ENCODE measurements at regions not wholly inside any gene's neighbourhood (a gene's known extent, or its start where the extent isn't known, plus 50 kb on each side); places are given as distances from the start of the nearest gene placed in this dataset.
"Not testable (repeated sequence)": the region's sequence is repeated elsewhere in the genome, so short reads cannot be mapped to it uniquely, and the experiment has no call there.

- DNase-seq (ENCODE audit: insufficient read length, low spot score) (no peak), FAIRE-seq (no peak)
These were observed 141.3 kb upstream of the CENPW start for GRCh38 chr6:126198631-126199030.

- no peak for FAIRE-seq
- DNase-seq (ENCODE audit: insufficient read length, low spot score) = no peak
These were observed 140.4 kb upstream of the CENPW start for GRCh38 chr6:126199466-126199865.

- FAIRE-seq = no peak
These were observed 137.2 kb upstream of the CENPW start for GRCh38 chr6:126202707-126203106.

GRCh38 chr6:126204126-126204525, 135.8 kb upstream of the CENPW start:
- FAIRE-seq (no peak), DNase-seq (ENCODE audit: insufficient read length, low spot score) (no peak)

More at GRCh38 chr6:126202707-126203106, 137.2 kb upstream of the CENPW start:
- DNase-seq (ENCODE audit: insufficient read length, low spot score) = no peak

DNA sequence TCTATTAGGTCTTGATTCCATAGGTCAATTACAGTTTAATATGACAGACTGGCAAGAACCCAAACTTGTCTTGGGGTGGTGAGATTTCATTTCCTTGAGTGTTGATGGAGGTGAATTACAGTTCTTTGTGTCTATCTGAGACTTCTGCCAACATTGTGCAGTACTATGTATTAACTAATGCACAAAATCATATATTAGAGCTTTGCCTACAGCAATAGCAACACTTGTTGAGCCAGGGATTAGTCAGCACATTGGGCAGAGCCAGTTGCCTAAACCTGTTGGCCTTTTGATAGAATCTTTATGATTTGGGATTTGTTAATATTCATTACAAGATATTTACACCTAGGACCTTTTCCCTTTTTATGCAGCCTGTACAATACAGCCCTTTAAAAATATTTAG, 135.3 kb upstream of the CENPW start:
- no peak for FAIRE-seq
- no peak for DNase-seq (ENCODE audit: insufficient read length, low spot score)

GRCh38 chr6:126206504-126207246, 133.2 kb upstream of the CENPW start:
- DNase-seq (ENCODE audit: insufficient read length, low spot score) = no peak
- FAIRE-seq = no peak

GRCh38 chr6:126210398-126211075, 129.4 kb upstream of the CENPW start:
- DNase-seq (ENCODE audit: insufficient read length, low spot score) (no peak), FAIRE-seq (no peak)

- FAIRE-seq = no peak
- DNase-seq (ENCODE audit: insufficient read length, low spot score) = no peak
These were observed 122.4 kb upstream of the CENPW start for GRCh38 chr6:126217497-126217896.

DNA sequence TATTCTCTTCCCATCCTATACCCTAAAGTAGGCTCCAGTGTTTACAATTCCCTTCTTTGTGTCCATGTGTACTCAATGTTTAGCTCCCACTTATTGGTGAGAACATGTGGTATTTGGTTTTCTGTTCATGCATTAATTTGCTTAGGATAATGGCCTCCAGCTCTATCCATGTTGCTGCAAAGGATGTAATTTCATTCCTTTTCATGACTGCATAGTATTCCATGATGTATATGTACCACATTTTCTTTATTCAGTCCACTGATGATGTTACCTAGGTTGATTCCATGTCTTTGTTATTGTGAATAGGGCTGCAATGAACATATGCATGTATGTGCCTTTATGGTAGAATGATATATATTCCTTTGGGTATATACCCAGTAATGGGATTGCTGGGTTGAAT, 119.0 kb upstream of the CENPW start:
- FAIRE-seq = peak; percentile 62
- not testable (repeated sequence) for DNase-seq (ENCODE audit: insufficient read length, low spot score)

GRCh38 chr6:126227833-126228702, 111.8 kb upstream of the CENPW start:
- no peak for DNase-seq (ENCODE audit: insufficient read length, low spot score)
- FAIRE-seq = no peak

DNA sequence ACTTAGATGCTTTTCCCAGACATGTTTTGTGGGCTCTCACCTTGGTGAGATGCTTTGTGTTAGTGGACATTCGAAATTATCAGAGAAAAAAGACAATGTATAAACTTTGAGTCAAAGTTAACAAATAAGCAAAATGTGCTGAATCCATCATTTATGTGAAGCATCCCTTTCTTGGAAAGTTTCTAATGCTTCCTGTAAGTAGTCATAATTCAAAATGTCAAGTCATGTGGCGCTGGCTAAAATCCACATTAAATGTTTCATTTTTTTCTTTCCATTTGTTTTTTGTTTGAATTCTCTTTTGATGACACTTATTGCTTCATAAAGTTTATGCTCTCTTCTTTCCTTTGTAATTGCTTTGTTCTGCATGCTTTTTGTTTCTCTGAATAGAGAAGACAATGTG, 107.2 kb upstream of the CENPW start:
- no peak for DNase-seq (ENCODE audit: insufficient read length, low spot score)
- FAIRE-seq = no peak

DNA sequence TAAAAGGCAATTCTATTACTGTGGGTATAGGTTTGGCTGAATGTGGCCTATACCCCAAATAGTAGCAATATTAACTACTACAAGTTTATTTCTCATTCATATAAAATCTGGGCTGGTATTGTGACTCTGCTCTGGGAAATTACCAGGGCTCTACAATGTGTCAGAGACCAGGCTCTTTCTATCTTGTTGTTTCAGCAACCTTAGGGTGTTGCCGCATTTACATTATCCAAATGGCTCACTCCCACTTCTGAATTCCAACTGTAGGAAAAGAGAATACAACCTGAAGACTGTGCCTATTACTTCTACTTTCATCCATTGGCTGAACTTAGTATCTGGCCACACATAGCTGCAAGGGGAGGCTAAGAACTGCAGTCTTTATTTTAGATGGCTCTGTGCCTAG, 106.7 kb upstream of the CENPW start:
- FAIRE-seq = no peak

GRCh38 chr6:126235363-126235762, 104.6 kb upstream of the CENPW start:
- FAIRE-seq = no peak
- DNase-seq (ENCODE audit: insufficient read length, low spot score) = no peak

More for the DNA sequence above, 106.7 kb upstream of the CENPW start:
- DNase-seq (ENCODE audit: insufficient read length, low spot score) = no peak

- no peak for DNase-seq (ENCODE audit: insufficient read length, low spot score)
- FAIRE-seq = no peak
These were observed 94.8 kb upstream of the CENPW start for GRCh38 chr6:126245077-126245476.

DNA sequence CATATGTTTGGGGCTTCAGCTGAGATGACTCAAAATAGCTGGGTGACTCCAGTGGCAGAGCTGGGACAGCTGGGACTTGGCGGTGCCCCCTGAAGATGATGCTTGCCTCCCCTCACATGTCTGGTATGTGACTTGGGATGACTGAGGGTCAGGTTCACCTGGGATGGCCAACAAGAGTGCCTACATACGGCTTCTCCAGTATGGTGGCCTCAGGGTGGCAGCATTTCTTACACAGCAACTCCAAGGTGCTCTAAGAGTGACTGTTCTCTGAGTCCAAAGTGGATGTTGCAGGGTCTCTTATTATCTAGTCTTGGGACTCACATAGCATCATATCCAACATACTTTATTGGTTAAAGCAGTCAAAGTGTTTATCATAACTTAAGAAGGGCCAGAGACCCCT, 87.8 kb upstream of the CENPW start:
- no peak for FAIRE-seq

DNA sequence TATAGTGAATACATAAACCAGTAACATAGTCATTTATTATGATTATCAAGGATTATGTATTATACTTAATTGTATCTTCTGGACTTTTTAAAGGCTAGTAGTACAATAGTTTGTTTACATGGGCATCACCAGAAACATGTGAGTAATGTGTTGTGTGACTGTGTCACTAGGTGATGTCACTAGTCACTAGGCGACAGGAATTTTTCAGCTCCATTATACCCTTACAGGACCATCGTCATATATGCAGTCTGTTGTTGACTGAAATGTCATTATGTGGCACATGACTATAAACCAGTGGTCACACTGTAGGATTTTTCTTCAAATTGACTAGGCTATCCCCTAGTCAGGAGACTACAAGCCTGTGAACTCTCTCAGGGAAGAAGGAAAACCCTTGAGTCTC, 86.5 kb upstream of the CENPW start:
- DNase-seq (ENCODE audit: insufficient read length, low spot score) = no peak
- FAIRE-seq = no peak

More for the DNA sequence above, 87.8 kb upstream of the CENPW start:
- DNase-seq (ENCODE audit: insufficient read length, low spot score) = no peak

- no peak for FAIRE-seq
These were observed 81.8 kb upstream of the CENPW start for GRCh38 chr6:126258150-126258549.

GRCh38 chr6:126261792-126262421, 78.0 kb upstream of the CENPW start:
- peak; percentile 33 for FAIRE-seq
- no peak for DNase-seq (ENCODE audit: insufficient read length, low spot score)

More at GRCh38 chr6:126258150-126258549, 81.8 kb upstream of the CENPW start:
- DNase-seq (ENCODE audit: insufficient read length, low spot score) = no peak

DNA sequence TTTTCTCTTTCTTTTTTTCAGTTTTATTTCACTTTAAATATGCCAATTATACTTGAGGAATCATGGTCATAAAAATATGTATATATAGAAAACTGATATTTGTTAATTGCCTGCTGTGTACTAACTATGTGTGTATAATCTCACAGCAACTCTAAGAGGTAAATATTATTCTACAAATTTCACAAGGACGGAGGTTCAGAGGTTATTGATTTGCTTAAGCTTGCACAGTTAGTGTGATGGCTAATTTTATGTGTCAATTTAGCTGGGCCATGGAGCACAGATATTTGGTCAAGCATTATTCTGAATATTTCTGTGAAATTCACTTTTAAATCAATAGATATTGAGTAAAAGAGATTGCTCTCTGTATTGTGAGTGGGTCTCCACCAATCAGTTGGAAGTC, 75.7 kb upstream of the CENPW start:
- DNase-seq (ENCODE audit: insufficient read length, low spot score) = no peak
- no peak for FAIRE-seq

DNA sequence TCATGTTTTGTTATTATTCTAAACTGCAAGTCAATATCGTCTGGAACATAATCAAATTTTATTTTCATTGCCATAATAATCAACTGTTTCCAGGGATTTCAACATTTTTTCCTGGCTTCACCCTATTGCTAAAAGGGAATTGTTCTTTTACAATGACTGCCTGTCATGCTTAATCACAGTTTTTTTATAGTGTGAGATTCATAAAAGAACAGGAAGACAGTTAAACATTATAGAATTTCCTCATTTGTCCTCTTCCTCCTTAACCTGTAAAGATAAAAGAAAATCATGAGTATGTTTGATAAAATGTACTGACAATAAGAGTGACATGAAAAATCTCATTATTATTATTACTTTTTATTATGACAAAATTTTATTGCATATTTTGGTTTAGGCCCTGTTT, 73.3 kb upstream of the CENPW start:
- FAIRE-seq = no peak
- DNase-seq (ENCODE audit: insufficient read length, low spot score) = no peak

DNA sequence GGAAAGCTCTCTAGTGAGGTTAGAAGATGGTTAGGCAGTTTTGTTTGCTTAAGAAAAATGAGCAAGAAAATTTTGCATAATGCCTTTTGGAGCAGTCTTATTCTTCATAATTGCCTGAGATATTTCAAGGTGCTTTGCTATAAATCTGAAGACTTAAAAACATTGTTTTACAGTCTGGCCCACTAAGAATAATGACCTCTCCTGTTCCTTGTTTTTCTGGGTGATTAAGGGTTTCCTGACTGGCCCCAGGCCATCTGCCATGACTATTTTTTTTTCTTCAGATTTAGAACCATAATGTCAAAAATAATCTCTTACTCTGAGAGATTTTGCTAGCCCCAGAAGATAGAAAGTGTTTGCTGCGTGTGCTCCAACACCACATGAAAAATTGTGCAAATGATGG, 72.3 kb upstream of the CENPW start:
- FAIRE-seq (no peak), DNase-seq (ENCODE audit: insufficient read length, low spot score) (no peak)
